Heart left ventricle (tissue), 16 donors: ENCODE measurements at regions not wholly inside any gene's neighbourhood (a gene's known extent, or its start where the extent isn't known, plus 50 kb on each side); places are given as distances from the start of the nearest gene placed in this dataset.

ENCODE experiments used
- ATAC-seq, 4 donors: fragments of 200-7000 bp; cut with Tn5 transposase; one replicate each; pipeline ENCODE4 v1.9.1; 2020 to 2022; ENCODE audit warnings: moderate library complexity in 4 of 4, mild to moderate bottlenecking in 3 of 4, moderate number of reproducible peaks in 1 of 4
- DNase-seq, 5 donors: peaks; one replicate each; pipeline ENCODE4 v3.0.0-alpha.2; 2020
- H3K27ac ChIP-seq, 12 donors: fragments of 200-600 bp; sonication (generic) in 4 of 12; one replicate each; pipeline versions ENCODE4 v1.5.0 to v1.8.0; 2016 to 2022; ENCODE audit warnings: mild to moderate bottlenecking in 2 of 12
- H3K27me3 ChIP-seq, 9 donors: fragments of 200-600 bp; sonication (generic) in 2 of 9; one replicate each; pipeline versions ENCODE4 v1.5.1 to v1.8.0; 2016 to 2022; ENCODE audit warnings: mild to moderate bottlenecking in 3 of 9
- H3K36me3 ChIP-seq, 9 donors: fragments of 200-600 bp; sonication (generic) in 2 of 9; one replicate each; pipeline versions ENCODE4 v1.5.0 to v1.8.0; 2018 to 2022; ENCODE audit warnings: mild to moderate bottlenecking in 2 of 9
- H3K4me1 ChIP-seq, 12 donors: fragments of 200-600 bp; sonication (generic) in 4 of 12; one replicate each; pipeline versions ENCODE4 v1.5.0 to v1.8.0; 2016 to 2022; ENCODE audit warnings: mild to moderate bottlenecking in 3 of 12
- H3K4me3 ChIP-seq, 12 donors: fragments of 200-600 bp; sonication (generic) in 4 of 12; one replicate each; pipeline versions ENCODE4 v1.5.0 to v1.8.0; 2017 to 2022; ENCODE audit warnings: mild to moderate bottlenecking in 9 of 12, moderate library complexity in 4 of 12
- H3K9me3 ChIP-seq, 12 donors: fragments of 200-600 bp; sonication (generic) in 4 of 12; one replicate each; pipeline versions ENCODE4 v1.5.0 to v1.8.0; 2016 to 2022; ENCODE audit warnings: mild to moderate bottlenecking in 1 of 12
- POLR2A ChIP-seq, 2 donors: fragments of 450-650 bp; IDR thresholded peaks; one replicate each; pipeline ENCODE4 v1.6.1; 2017; ENCODE audit warnings: antibody characterized with exemption in 2 of 2, mild to moderate bottlenecking in 2 of 2, moderate library complexity in 2 of 2
- WGBS, 4 donors: extraction: QIAGEN DNeasy Blood & Tissue Kit in 2 of 4; methylation state at CpG; one replicate each; pipeline versions ENCODE4 v1.1.5 to v1.1.7; 2013 to 2018; 5-methylcytosine and 5-hydroxymethylcytosine counted together
- intact Hi-C, 10 donors: fragments of 100-400 bp; cut with DNase I; formaldehyde crosslinking; loops; one replicate each; pipeline versions ENCODE4 v1.11.1 to v1.14.2; 2022
- TF ChIP-seq, protein P1 (sequence below), 12 donors: fragments of 200-600 bp; sonication (generic) in 4 of 12; IDR thresholded peaks; one replicate each; pipeline versions ENCODE4 v1.5.0 to v1.8.0; 2018 to 2022; ENCODE audit warnings: antibody characterized with exemption in 12 of 12, mild to moderate bottlenecking in 5 of 12
- donor health status: ischemic (EF 13 %, LVEDD 7.1; RV severe dilation, severe dysfunction).
- donor health status: healthy with polysubstance abuse.
- donor health status: DM: no; HTN: yes; CAD: no.
- donor health status: DM: no; HTN: no; CAD: no.
- donor health status: ischemic (EF 25% LVEDD 6.9; RV normal size, moderate dysfunction).
- donor health status: ischemic (EF 25% LVEDD 5.7; RV mildly dilated, moderate dysfunction).
- donor health status: healthy.
- donor health status: DM: yes; HTN: yes; CAD: no.
- donor health status: ischemic (EF 35%, LVEDD 5.7; RV mildly dilated, moderate dysfunction).
- donor health status: nonischemic (EF 11% LVEDD 7.7; RV severe dilation, severe dysfunction).
- donor health status: DM: yes; HTN: yes; CAD: no.
- donor health status: PGD.
- donor health status: ischemic (EF 29% LVEDD 5.4; RV normal size, mild dysfunction).
- donor health status: nonischemic (EF 23%, LVEDD 6.1; RV moderate dilation, normal function).

DNA sequence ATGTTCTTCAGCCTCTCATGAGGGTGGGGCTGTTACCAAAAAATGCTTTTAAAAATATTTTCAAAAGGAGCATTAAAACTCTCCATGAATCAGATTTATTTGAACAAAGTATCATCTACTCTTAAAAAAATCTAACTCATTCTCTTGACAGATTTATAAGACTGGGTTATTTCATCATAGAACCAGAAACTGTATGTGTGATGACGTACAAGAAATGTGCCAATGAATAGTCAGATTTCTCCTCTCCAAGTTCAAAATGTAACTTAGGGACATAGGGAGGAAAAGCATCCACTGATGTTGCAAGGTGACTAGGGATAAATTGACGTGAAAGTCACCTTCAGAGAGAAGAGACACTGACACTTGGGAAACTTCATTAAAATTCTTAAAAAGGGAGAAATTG is 89.1 kb upstream of the CLNK start:
- Histone ChIP-seq H3K4me1 (no peaks in the 10 kb centered on the region), H3K4me3 (no peak overlapping the region), H3K9me3 (no peaks in the 10 kb centered on the region), H3K27ac (peak overlapping the region in 2 of 12 donors; percentile 6 to 34), H3K36me3 (no peaks in the 10 kb centered on the region), H3K27me3 (no peaks in the 10 kb centered on the region)
- ATAC-seq (no peak), DNase-seq (no peak)
- 71 to 76% (median 74%) methylated on average over 2 of the region's 2 CpGs for WGBS, 4 donors
- intact Hi-C loops: no loop called here
- TF ChIP-seq, protein P1, sequence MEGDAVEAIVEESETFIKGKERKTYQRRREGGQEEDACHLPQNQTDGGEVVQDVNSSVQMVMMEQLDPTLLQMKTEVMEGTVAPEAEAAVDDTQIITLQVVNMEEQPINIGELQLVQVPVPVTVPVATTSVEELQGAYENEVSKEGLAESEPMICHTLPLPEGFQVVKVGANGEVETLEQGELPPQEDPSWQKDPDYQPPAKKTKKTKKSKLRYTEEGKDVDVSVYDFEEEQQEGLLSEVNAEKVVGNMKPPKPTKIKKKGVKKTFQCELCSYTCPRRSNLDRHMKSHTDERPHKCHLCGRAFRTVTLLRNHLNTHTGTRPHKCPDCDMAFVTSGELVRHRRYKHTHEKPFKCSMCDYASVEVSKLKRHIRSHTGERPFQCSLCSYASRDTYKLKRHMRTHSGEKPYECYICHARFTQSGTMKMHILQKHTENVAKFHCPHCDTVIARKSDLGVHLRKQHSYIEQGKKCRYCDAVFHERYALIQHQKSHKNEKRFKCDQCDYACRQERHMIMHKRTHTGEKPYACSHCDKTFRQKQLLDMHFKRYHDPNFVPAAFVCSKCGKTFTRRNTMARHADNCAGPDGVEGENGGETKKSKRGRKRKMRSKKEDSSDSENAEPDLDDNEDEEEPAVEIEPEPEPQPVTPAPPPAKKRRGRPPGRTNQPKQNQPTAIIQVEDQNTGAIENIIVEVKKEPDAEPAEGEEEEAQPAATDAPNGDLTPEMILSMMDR (IDR thresholded peaks at IDR 0.05): no peak
- no peak for TF ChIP-seq POLR2A (IDR thresholded peaks at IDR 0.05)

DNA sequence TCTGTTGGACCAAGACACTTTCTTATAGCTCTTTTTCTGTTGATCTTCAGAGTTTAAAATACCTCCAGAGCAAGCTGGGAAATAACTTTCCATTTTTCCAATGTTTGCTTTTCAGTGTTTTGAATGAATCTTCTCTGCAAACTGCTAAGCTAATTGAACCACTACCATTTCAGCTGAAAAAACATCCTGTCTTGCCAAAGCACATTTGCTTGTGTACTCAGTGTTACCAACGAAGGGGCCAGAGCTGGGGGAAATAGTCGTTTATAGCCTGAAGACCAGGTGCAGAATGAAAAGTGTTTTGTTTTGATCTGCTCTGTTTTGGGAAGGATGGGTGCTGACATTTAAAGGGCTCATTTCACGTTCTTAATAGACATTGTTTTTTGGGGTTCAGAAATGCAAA is 88.4 kb upstream of the CLNK start:
- DNase-seq: peak in 1 of 5 donors; percentile 10
- no peak for TF ChIP-seq POLR2A (IDR thresholded peaks at IDR 0.05)
- TF ChIP-seq, protein P1 (IDR thresholded peaks at IDR 0.05): no peak
- Histone ChIP-seq H3K4me3 (no peak overlapping the region), H3K27me3 (no peaks in the 10 kb centered on the region), H3K27ac (peak overlapping the region in 2 of 12 donors; percentile 22 to 54), H3K4me1 (no peaks in the 10 kb centered on the region), H3K36me3 (no peaks in the 10 kb centered on the region), H3K9me3 (no peaks in the 10 kb centered on the region)
- ATAC-seq: peak in 1 of 4 donors; percentile 37
- intact Hi-C loops: no loop called here
- 33 to 59% (median 54%) methylated on average over 3 of the region's 3 CpGs for WGBS, 4 donors

DNA sequence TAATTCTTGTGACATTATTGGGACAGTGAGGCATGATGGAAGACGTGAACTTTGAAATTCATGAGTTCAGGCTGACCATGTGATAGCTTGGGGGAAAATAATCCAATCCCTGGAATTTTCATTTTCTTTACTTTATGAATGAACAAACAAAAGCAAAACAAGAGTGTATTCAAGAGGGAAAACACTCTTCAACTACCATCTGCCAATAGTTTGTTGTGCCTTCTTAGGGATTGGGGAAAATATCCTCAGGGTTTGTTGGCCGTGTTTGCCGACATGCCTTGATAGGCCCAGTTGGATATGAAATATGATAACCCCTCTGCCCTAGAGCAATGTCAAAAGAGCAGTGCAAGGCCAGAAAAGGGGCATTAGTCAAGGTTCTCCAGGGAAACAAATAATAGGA is 80.8 kb upstream of the CLNK start:
- intact Hi-C loops: no loop called here
- Histone ChIP-seq H3K4me3 (no peak overlapping the region), H3K27me3 (no peaks in the 10 kb centered on the region), H3K9me3 (no peaks in the 10 kb centered on the region), H3K27ac (no peak overlapping the region), H3K4me1 (no peaks in the 10 kb centered on the region), H3K36me3 (no peaks in the 10 kb centered on the region)
- DNase-seq (no peak), ATAC-seq (no peak)
- no peak for TF ChIP-seq POLR2A (IDR thresholded peaks at IDR 0.05)
- TF ChIP-seq, protein P1 (IDR thresholded peaks at IDR 0.05): no peak
- 78 to 88% (median 84%) methylated on average over 3 of the region's 3 CpGs for WGBS, 4 donors

DNA sequence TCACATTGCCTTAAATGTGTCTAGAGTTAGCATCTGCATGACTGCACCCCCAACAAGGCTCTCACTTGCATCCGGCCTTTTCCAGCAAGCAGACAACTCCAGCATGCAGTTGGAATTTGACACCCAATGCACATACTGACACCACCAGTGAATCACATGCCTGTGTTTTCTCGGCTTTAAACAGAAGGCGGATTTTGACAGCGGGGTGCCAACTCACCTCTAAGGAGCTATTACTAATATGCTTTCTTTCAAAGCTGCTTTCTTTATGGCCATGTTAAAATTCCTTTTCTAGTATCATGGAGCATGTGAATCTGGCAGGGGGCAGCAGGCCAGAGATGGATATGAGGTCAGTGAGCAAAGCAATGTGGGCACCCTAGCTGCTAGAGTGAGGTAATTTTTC is 78.0 kb upstream of the CLNK start:
- no peak for ATAC-seq
- Histone ChIP-seq H3K9me3 (no peaks in the 10 kb centered on the region), H3K27ac (no peak overlapping the region), H3K4me1 (no peaks in the 10 kb centered on the region), H3K27me3 (no peaks in the 10 kb centered on the region), H3K36me3 (no peaks in the 10 kb centered on the region), H3K4me3 (no peak overlapping the region)
- DNase-seq: no peak
- intact Hi-C loops: no loop called here
- WGBS, 4 donors: 30 to 39% (median 33%) methylated on average over 4 of the region's 4 CpGs
- TF ChIP-seq POLR2A (IDR thresholded peaks at IDR 0.05): no peak
- TF ChIP-seq, protein P1 (IDR thresholded peaks at IDR 0.05): no peak
